ENCODE measurements at regions not wholly inside any gene's neighbourhood (a gene's known extent, or its start where the extent isn't known, plus 50 kb on each side); places are given as distances from the start of the nearest gene placed in this dataset.

- no peak for DNase-seq (ENCODE audit: low read depth in 2 of 3, low spot score in 2 of 3)
Measured at GRCh38 chr4:19999775-20000414, 251.8 kb upstream of the SLIT2 start.

- DNase-seq (ENCODE audit: low read depth in 2 of 3, low spot score in 2 of 3), result no peak
Measured at GRCh38 chr4:19999276-19999675, 252.4 kb upstream of the SLIT2 start.

- DNase-seq (ENCODE audit: low read depth in 2 of 3, low spot score in 2 of 3), result no peak
Measured at GRCh38 chr4:19993242-19993641, 258.5 kb upstream of the SLIT2 start.

- no peak for DNase-seq (ENCODE audit: low read depth in 2 of 3, low spot score in 2 of 3)
Measured at GRCh38 chr4:19992471-19993093, 259.1 kb upstream of the SLIT2 start.

GRCh38 chr4:19987746-19988145 is 264.0 kb upstream of the SLIT2 start:
- no peak for DNase-seq (ENCODE audit: low read depth in 2 of 3, low spot score in 2 of 3)

- DNase-seq (ENCODE audit: low read depth in 2 of 3, low spot score in 2 of 3), result no peak
Measured at GRCh38 chr4:19983072-19983471, 268.6 kb upstream of the SLIT2 start.

- no peak for DNase-seq (ENCODE audit: low read depth in 2 of 3, low spot score in 2 of 3)
Measured at GRCh38 chr4:19982556-19982955, 269.1 kb upstream of the SLIT2 start.

- no peak for DNase-seq (ENCODE audit: low read depth in 2 of 3, low spot score in 2 of 3)
Measured at GRCh38 chr4:19971829-19972228, 279.9 kb upstream of the SLIT2 start.

GRCh38 chr4:19969492-19969891 is 282.2 kb upstream of the SLIT2 start:
- no peak for DNase-seq (ENCODE audit: low read depth in 2 of 3, low spot score in 2 of 3)

GRCh38 chr4:19961091-19961490 is 290.6 kb upstream of the SLIT2 start:
- no peak for DNase-seq (ENCODE audit: low read depth in 2 of 3, low spot score in 2 of 3)

- DNase-seq (ENCODE audit: low read depth in 2 of 3, low spot score in 2 of 3), result no peak
Measured at GRCh38 chr4:19958848-19959247, 292.9 kb upstream of the SLIT2 start.

GRCh38 chr4:19947349-19947748 is 304.4 kb upstream of the SLIT2 start:
- no peak for DNase-seq (ENCODE audit: low read depth in 2 of 3, low spot score in 2 of 3)

GRCh38 chr4:19945979-19946380 is 305.7 kb upstream of the SLIT2 start:
- DNase-seq (ENCODE audit: low read depth in 2 of 3, low spot score in 2 of 3), result no peak

GRCh38 chr4:19945501-19945900 is 306.2 kb upstream of the SLIT2 start:
- no peak for DNase-seq (ENCODE audit: low read depth in 2 of 3, low spot score in 2 of 3)

- no peak for DNase-seq (ENCODE audit: low read depth in 2 of 3, low spot score in 2 of 3)
Measured at GRCh38 chr4:19944806-19945205, 306.9 kb upstream of the SLIT2 start.

GRCh38 chr4:19944251-19944650 is 307.5 kb upstream of the SLIT2 start:
- no peak for DNase-seq (ENCODE audit: low read depth in 2 of 3, low spot score in 2 of 3)

- no peak for DNase-seq (ENCODE audit: low read depth in 2 of 3, low spot score in 2 of 3)
Measured at GRCh38 chr4:19941434-19941833, 310.3 kb upstream of the SLIT2 start.

GRCh38 chr4:19940861-19941260 is 310.8 kb upstream of the SLIT2 start:
- DNase-seq (ENCODE audit: low read depth in 2 of 3, low spot score in 2 of 3), result no peak

GRCh38 chr4:19936476-19936875 is 315.2 kb upstream of the SLIT2 start:
- no peak for DNase-seq (ENCODE audit: low read depth in 2 of 3, low spot score in 2 of 3)

GRCh38 chr4:19930742-19931141 is 321.0 kb upstream of the SLIT2 start:
- no peak for DNase-seq (ENCODE audit: low read depth in 2 of 3, low spot score in 2 of 3)

- no peak for DNase-seq (ENCODE audit: low read depth in 2 of 3, low spot score in 2 of 3)
Measured at GRCh38 chr4:19927381-19927780, 324.3 kb upstream of the SLIT2 start.

GRCh38 chr4:19925516-19925915 is 326.2 kb upstream of the SLIT2 start:
- no peak for DNase-seq (ENCODE audit: low read depth in 2 of 3, low spot score in 2 of 3)

- no peak for DNase-seq (ENCODE audit: low read depth in 2 of 3, low spot score in 2 of 3)
Measured at GRCh38 chr4:19924761-19925160, 326.9 kb upstream of the SLIT2 start.
